ENCODE measurements at regions not wholly inside any gene's neighbourhood (a gene's known extent, or its start where the extent isn't known, plus 50 kb on each side); places are given as distances from the start of the nearest gene placed in this dataset.

GRCh38 chr15:26097216-26097615, 234.1 kb upstream of the ATP10A start:
- TF ChIP-seq, protein P1, sequence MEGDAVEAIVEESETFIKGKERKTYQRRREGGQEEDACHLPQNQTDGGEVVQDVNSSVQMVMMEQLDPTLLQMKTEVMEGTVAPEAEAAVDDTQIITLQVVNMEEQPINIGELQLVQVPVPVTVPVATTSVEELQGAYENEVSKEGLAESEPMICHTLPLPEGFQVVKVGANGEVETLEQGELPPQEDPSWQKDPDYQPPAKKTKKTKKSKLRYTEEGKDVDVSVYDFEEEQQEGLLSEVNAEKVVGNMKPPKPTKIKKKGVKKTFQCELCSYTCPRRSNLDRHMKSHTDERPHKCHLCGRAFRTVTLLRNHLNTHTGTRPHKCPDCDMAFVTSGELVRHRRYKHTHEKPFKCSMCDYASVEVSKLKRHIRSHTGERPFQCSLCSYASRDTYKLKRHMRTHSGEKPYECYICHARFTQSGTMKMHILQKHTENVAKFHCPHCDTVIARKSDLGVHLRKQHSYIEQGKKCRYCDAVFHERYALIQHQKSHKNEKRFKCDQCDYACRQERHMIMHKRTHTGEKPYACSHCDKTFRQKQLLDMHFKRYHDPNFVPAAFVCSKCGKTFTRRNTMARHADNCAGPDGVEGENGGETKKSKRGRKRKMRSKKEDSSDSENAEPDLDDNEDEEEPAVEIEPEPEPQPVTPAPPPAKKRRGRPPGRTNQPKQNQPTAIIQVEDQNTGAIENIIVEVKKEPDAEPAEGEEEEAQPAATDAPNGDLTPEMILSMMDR (IDR thresholded peaks at IDR 0.05; ENCODE audit: low read depth, low read length, poor library complexity, severe bottlenecking): no peak
- TF ChIP-seq EZH2phosphoT487 (IDR thresholded peaks at IDR 0.05; ENCODE audit: borderline replicate concordance, low read length): no peak
